GM19239 (cell line): ENCODE measurements at regions not wholly inside any gene's neighbourhood (a gene's known extent, or its start where the extent isn't known, plus 50 kb on each side); places are given as distances from the start of the nearest gene placed in this dataset.

Source experiments
- DNase-seq: peaks from one replicate; pipeline ENCODE4 v3.0.0; 2011; ENCODE audit warnings: low spot score; ENCODE audit not compliant: insufficient read length
- FAIRE-seq: peaks from 2 replicates; lab custom pipeline; 2011; peaks lifted over from hg19 to GRCh38; lab: Jason Lieb, UNC

GRCh38 chr11:11084337-11084736 is 226.5 kb upstream of the ZBED5 start:
- FAIRE-seq: no peak

DNA sequence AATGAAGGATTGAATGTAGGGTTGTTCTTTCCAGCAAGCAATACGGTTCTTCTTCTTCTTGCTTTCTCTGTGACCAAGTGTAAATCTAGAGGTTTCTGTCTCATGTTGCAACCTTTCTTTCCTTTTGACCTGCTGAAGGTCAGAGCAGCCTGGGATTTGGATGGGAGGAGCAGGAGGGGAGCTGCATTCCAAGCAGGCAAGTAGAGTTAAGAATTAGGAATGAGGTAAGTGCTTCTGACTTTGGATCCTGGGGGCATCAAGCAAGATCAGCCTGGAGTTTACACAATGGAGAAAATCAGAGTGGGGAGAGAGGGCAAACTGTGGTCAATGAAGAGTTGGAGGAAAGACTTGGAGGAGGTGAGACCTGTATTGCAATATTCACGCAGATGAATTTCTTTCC is 225.6 kb upstream of the ZBED5 start:
- DNase-seq: no peak
- no peak for FAIRE-seq

More at GRCh38 chr11:11084337-11084736, 226.5 kb upstream of the ZBED5 start:
- no peak for DNase-seq

GRCh38 chr11:11082646-11083045 is 224.8 kb upstream of the ZBED5 start:
- DNase-seq: no peak
- no peak for FAIRE-seq

DNA sequence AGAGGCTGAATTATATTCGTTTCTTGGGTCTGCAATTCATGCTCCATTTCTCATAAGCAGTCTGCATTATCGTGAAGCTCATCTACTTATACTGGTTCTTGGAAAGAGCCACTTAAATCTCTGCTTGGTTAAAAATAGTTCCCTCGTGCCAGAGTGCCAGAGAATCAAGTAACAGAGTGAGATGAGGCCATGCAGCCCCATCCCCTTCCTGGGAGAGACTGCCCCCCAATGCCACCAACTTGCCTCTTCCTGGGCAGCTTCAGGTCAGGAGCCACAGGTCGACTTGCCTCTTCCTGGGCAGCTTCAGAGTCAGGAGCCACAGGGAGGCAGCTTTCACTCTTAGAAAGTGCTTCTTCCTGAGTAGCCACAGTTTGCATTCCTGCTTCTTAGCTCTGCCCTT is 223.9 kb upstream of the ZBED5 start:
- FAIRE-seq: no peak
- no peak for DNase-seq

- FAIRE-seq (no peak), DNase-seq (no peak)
Measured at GRCh38 chr11:11081288-11081687, 223.4 kb upstream of the ZBED5 start.

DNA sequence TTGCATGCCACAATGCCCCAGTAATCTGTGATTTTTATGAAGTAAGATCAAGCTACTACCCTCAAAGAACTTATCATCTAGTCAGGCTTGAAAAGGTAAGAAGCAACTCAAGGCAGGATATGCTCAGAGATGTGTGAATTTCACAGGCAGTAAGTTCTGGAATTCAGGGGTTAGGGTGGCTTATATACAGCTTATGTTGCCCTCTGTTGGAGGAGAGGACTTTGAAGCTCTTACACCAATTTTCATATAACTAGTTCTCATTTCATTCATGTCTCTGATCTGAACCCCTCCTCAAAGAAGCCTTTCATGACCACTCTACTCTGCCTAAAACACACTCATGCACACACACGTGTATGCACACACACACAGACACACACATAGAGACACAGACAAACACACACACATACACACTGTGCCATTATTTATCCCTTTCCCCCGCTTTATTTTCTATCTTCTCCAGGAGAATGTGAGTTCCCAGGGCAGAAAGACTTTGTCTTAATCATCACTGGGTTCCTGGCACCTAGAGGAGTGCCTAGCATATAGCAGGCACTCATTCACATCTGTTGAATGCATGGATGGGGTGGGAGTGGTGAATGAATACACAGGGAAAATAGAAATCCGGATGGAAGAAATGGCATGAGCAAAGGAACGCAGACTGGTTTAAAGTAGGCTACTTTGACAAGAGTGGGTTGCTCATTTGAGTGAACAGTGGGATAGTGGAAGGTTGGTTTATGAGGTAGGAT is 220.7 kb upstream of the ZBED5 start:
- DNase-seq (no peak), FAIRE-seq (no peak)

DNA sequence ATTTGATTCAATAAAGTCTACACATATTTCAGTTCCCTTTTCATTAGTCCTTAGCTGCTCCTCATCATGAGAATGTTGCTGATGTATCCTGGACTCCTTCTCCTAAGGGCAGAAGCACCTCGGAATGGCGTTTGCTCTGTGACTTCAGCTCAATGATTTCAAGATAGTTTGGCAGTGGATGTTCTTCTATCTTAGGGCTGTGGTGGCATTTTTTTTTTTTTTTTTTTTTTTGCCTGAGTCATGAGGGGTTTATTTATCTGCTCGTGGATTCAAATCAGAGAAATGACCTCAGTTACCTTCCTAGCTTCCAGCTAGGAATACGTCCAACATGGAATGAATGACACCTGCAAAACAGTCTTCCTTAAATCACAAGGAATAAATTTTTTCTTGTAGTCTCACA is 220.0 kb upstream of the ZBED5 start:
- DNase-seq (no peak), FAIRE-seq (no peak)

GRCh38 chr11:11076879-11077278 is 219.0 kb upstream of the ZBED5 start:
- DNase-seq (no peak), FAIRE-seq (no peak)

DNA sequence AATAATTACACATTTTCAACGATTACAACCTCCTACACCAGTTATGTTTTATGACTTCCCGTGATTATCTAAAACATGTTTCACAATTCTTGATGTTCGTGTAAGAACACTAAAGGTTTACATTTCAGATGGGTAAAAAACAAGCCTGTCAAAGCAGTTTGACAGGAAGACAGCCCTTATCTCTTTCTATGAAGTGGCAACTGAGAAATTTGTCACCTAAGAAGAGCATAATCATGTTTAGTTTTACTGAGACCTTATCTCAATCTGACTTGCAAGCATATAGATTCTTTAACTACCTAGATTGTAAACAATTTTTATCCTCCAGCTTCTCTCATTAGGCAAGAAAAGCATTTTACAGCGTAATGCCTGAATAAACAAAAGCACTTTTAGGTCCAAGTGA is 218.4 kb upstream of the ZBED5 start:
- DNase-seq (no peak), FAIRE-seq (no peak)

- DNase-seq (no peak), FAIRE-seq (no peak)
Measured at GRCh38 chr11:11075515-11076171, 217.8 kb upstream of the ZBED5 start.

DNA sequence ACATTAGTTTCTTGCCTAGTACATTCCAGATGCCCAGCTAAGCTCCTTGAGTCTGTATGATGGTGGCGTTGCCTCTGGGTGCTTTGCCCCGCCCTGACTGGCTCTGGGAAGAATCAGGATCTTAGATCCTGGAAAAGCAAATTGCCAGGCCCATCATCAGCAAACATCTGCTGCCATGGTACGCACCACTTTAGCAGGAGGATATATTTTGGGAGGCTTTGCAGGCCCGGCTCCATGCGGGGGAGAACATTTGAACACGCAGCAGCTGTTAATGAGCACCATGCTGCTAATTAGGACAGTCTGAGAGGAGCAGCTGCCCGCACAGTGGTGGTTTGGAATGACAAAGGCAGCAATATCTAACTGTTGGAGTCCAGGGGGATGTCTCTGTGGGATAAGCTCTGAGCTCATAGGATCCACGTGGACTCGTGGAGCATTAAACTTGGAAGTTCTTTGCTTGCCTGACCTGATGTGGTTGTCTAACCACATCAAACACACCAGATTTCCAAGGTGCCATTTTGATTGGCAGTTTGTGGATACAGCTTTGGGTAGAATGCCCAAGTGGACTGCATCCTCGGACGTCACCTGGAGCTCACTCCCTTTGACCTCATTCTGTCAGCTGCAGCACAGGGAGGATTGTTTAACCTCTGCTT is 217.0 kb upstream of the ZBED5 start:
- DNase-seq (no peak), FAIRE-seq (no peak)

- DNase-seq (no peak), FAIRE-seq (no peak)
Measured at GRCh38 chr11:11073996-11074395, 216.1 kb upstream of the ZBED5 start.

GRCh38 chr11:11072067-11072466 is 214.2 kb upstream of the ZBED5 start:
- FAIRE-seq (no peak), DNase-seq (no peak)

- DNase-seq (no peak), FAIRE-seq (no peak)
Measured at GRCh38 chr11:11071486-11071885, 213.6 kb upstream of the ZBED5 start.

GRCh38 chr11:11070976-11071375 is 213.1 kb upstream of the ZBED5 start:
- DNase-seq: no peak
- no peak for FAIRE-seq

DNA sequence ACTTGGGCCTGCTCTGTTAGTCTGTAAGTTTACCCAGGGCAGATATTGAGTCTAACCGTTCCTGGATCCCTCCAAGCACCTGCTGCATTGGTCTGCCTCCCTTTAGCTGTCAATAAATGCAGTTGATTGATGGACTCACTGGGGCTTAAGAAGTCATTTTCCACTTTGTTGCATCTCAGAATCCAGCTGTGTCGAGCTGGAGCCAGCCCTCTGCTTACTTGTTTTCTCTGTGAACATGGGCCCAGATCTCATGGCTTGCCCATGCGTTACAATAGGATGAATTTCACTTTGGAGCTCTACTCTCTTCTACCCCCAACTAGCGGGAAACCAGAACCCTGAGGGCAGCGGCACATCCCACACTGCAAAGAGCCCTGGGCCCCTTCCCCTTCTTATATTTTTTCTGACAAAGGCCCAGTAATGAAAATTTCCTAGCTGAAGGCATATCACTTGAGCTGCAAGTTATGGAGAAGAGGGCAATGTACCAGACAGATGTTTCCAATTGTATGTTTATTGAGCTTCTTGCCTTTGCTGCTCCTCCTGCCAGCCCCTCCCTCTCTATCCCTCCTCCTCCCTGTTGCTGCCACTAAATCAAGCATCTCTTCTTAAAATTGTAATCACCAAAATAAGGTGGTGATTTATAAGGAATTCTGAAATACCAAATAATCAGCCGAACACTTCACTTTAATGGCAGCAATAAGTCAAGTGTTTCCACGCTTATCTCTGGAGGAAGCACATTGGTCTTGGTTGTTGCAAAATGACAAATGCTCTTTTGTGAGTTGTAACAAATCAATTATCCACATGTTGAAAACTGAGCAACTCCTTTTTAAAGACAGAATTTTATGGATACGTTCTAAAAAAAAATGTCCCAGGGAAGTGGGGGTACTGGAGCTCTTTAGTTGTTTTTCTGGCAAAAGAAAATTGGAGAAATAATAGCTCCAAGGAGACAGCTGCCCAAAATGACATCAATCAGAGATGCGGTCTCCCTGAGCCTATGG is 212.3 kb upstream of the ZBED5 start:
- DNase-seq: no peak
- FAIRE-seq: no peak

- DNase-seq (no peak), FAIRE-seq (no peak)
Measured at GRCh38 chr11:11068113-11068512, 210.3 kb upstream of the ZBED5 start.

DNA sequence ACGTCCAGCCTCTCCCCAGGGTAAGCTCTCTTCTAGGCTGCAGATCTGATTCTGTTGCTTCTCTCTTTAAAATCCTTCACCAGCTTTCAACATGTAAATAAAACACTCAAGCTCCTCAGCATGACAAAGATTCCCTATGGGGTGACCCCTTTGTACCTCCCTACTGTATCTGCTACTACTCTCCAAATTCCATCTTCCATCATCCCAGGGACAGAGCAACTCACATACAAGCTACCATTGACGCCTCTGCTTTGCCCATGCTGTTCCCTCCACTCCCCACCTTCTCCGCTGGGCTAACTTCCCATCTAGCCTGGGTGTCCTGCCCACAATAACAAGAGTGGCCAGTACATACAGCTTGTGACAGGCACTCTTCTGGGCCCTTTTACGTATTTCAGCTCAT is 207.5 kb upstream of the ZBED5 start:
- DNase-seq (no peak), FAIRE-seq (no peak)

DNA sequence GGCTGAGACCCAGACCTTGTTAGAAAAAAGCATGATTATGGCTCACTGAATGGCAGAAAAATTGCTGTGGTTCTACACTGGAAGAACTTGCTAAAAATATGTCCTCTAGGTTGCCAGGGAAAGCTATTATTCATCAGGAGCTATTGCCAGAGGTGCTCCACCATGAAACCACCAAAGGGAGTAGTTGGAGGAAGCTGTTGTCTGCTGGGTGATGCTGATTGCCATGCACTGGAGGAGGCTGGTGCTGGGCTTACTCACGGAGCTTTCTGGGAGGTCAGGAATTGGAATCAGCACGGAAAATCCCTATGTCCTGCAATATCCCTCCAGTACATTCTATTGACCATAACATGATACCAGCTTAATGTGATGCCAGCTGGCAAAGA is 199.6 kb upstream of the ZBED5 start:
- no peak for FAIRE-seq
- no peak for DNase-seq

- no peak for DNase-seq
- no peak for FAIRE-seq
Measured at GRCh38 chr11:11056749-11057471, 199.1 kb upstream of the ZBED5 start.
